H1 (cell line): ENCODE measurements at regions not wholly inside any gene's neighbourhood (a gene's known extent, or its start where the extent isn't known, plus 50 kb on each side); places are given as distances from the start of the nearest gene placed in this dataset.

Source experiments
- CTCF ChIA-PET: fragments of 300-600 bp; sonication (Branson Sonifier 250); formaldehyde crosslinking; loops from one replicate; lab custom pipeline; 2021; ENCODE audit not compliant: partially characterized antibody; lab: Charles Lee
- POLR2A ChIA-PET: fragments of 300-600 bp; sonication (Branson Sonifier 250); formaldehyde crosslinking; loops from one replicate; lab custom pipeline; 2021; ENCODE audit warnings: inconsistent platforms; ENCODE audit not compliant: partially characterized antibody; lab: Charles Lee
- DNase-seq, 2 experiments: peaks; one replicate each; pipeline versions ENCODE4 v3.0.0 to v3.0.0-alpha.2; 2010 to 2022; ENCODE audit warnings: low spot score in 2 of 2, low read depth in 1 of 2, mixed read lengths in 1 of 2
- FAIRE-seq: peaks from 2 replicates; lab custom pipeline; 2011; peaks lifted over from hg19 to GRCh38; lab: Jason Lieb, UNC
- H2AFZ ChIP-seq: 2 replicates; pipeline ENCODE4 v1.8.1; 2012; ENCODE audit warnings: low read length, inconsistent platforms
- H2AK5ac ChIP-seq: 2 replicates; pipeline ENCODE4 v1.6.1; 2013; ENCODE audit warnings: low read depth, low read length
- H2BK120ac ChIP-seq: replicated peaks from 2 replicates; pipeline ENCODE3; 2013; ENCODE audit warnings: low read depth, low read length, inconsistent platforms
- H2BK12ac ChIP-seq: 2 replicates; pipeline ENCODE4 v1.6.1; 2013; ENCODE audit warnings: low read depth, low read length
- H2BK15ac ChIP-seq: 2 replicates; pipeline ENCODE4 v1.6.1; 2013; ENCODE audit warnings: low read length
- H2BK20ac ChIP-seq: 2 replicates; pipeline ENCODE4 v1.6.1; 2013; ENCODE audit warnings: low read length
- H2BK5ac ChIP-seq: 2 replicates; pipeline ENCODE4 v1.6.1; 2013; ENCODE audit warnings: low read depth, low read length
- H3K14ac ChIP-seq: 2 replicates; pipeline ENCODE4 v1.6.1; 2013; ENCODE audit warnings: inconsistent platforms; ENCODE audit not compliant: insufficient read length
- H3K18ac ChIP-seq: 2 replicates; pipeline ENCODE4 v1.6.1; 2013; ENCODE audit warnings: low read length; ENCODE audit errors: extremely low read depth
- H3K23ac ChIP-seq: 2 replicates; pipeline ENCODE4 v1.6.1; 2013; ENCODE audit warnings: inconsistent platforms; ENCODE audit not compliant: insufficient read length
- H3K23me2 ChIP-seq: 2 replicates; pipeline ENCODE4 v1.6.1; 2013; ENCODE audit warnings: low read depth, low read length
- H3K27ac ChIP-seq: 2 replicates; pipeline ENCODE4 v1.6.1; 2011; ENCODE audit warnings: low read depth, low read length, inconsistent platforms
- H3K27me3 ChIP-seq, 4 experiments: replicated peaks in 1 of 4; 1 replicate in 1 of 4; 2 replicates in 3 of 4; pipeline versions ENCODE4 v1.6.1 to v1.8.1; 2011 to 2013; ENCODE audit warnings: low read length in 3 of 4, mild to moderate bottlenecking in 3 of 4, inconsistent platforms in 2 of 4, mixed read lengths in 2 of 4, moderate library complexity in 1 of 4; ENCODE audit not compliant: control insufficient read depth in 3 of 4, insufficient read depth in 3 of 4; ENCODE audit errors: extremely low read depth in 1 of 4
- H3K36me3 ChIP-seq, 4 experiments: 2 replicates each; pipeline versions ENCODE4 v1.6.1 to v1.8.1; 2011 to 2013; ENCODE audit warnings: mild to moderate bottlenecking in 4 of 4, low read length in 3 of 4, moderate library complexity in 2 of 4, control low read depth in 1 of 4, inconsistent platforms in 1 of 4; ENCODE audit not compliant: insufficient read depth in 4 of 4, control insufficient read depth in 2 of 4
- H3K4ac ChIP-seq: replicated peaks from 2 replicates; pipeline ENCODE3; 2013; ENCODE audit warnings: low read length, low read depth, mixed read lengths, inconsistent platforms; ENCODE audit not compliant: insufficient read length
- H3K4me1 ChIP-seq, 4 experiments: replicated peaks in 1 of 4; 1 replicate in 1 of 4; 2 replicates in 3 of 4; pipeline versions ENCODE4 v1.6.1 to v1.8.1; 2011 to 2013; ENCODE audit warnings: low read length in 3 of 4, inconsistent platforms in 2 of 4, mixed read lengths in 1 of 4; ENCODE audit not compliant: insufficient read depth in 4 of 4, control insufficient read depth in 3 of 4
- H3K4me2 ChIP-seq, 2 experiments: 2 replicates each; pipeline versions ENCODE4 v1.6.1 to v1.8.1; 2011 to 2013; ENCODE audit warnings: low read depth in 2 of 2, low read length in 2 of 2, control low read depth in 1 of 2, inconsistent platforms in 1 of 2, mild to moderate bottlenecking in 1 of 2; ENCODE audit not compliant: insufficient read depth in 1 of 2
- H3K4me3 ChIP-seq, 4 experiments: fragments of 200-600, 300-600 bp in 1 of 4; sonication (generic), shearing (Covaris generic), sonication (Bioruptor Twin) in 1 of 4; 2 replicates each; pipeline versions ENCODE4 v1.5.1 to v1.8.1; 2011 to 2016; ENCODE audit warnings: low read length in 4 of 4, low read depth in 3 of 4, control low read depth in 2 of 4, inconsistent platforms in 2 of 4, mild to moderate bottlenecking in 2 of 4, mixed read lengths in 1 of 4, moderate library complexity in 1 of 4; ENCODE audit not compliant: insufficient read depth in 2 of 4; ENCODE audit errors: extremely low read depth in 1 of 4
- H3K56ac ChIP-seq: replicated peaks from 2 replicates; pipeline ENCODE3; 2013; ENCODE audit warnings: low read depth, mild to moderate bottlenecking, mixed read lengths, low read length, inconsistent platforms; ENCODE audit not compliant: insufficient read length
- H3K79me1 ChIP-seq: 2 replicates; pipeline ENCODE4 v1.6.1; 2013; ENCODE audit warnings: low read depth, low read length, control low read depth
- H3K79me2 ChIP-seq, 2 experiments: 2 replicates each; pipeline versions ENCODE4 v1.6.1 to v1.8.1; 2012 to 2013; ENCODE audit warnings: low read length in 2 of 2, mild to moderate bottlenecking in 2 of 2, inconsistent platforms in 1 of 2; ENCODE audit not compliant: insufficient read depth in 2 of 2, control insufficient read depth in 1 of 2
- H3K9ac ChIP-seq, 4 experiments: replicated peaks in 1 of 4; 1 replicate in 1 of 4; 2 replicates in 3 of 4; pipeline versions ENCODE4 v1.6.1 to v1.8.1; 2011 to 2013; ENCODE audit warnings: low read depth in 3 of 4, low read length in 3 of 4, control low read depth in 2 of 4, mild to moderate bottlenecking in 2 of 4, moderate library complexity in 2 of 4, inconsistent platforms in 1 of 4; ENCODE audit errors: extremely low read depth in 1 of 4
- H3K9me3 ChIP-seq, 2 experiments: 2 replicates each; pipeline versions ENCODE4 v1.6.1 to v1.8.1; 2012 to 2013; ENCODE audit warnings: mild to moderate bottlenecking in 2 of 2, moderate library complexity in 2 of 2, control low read depth in 1 of 2, inconsistent platforms in 1 of 2, low read depth in 1 of 2, low read length in 1 of 2, mixed read lengths in 1 of 2; ENCODE audit not compliant: insufficient read depth in 2 of 2
- H4K20me1 ChIP-seq, 2 experiments: replicated peaks in 1 of 2; 2 replicates each; pipeline versions ENCODE3 to v1.8.1; 2011 to 2013; ENCODE audit warnings: inconsistent platforms in 2 of 2, low read length in 2 of 2, mild to moderate bottlenecking in 1 of 2; ENCODE audit not compliant: insufficient read depth in 2 of 2, control insufficient read depth in 1 of 2
- H4K5ac ChIP-seq: 2 replicates; pipeline ENCODE4 v1.6.1; 2013; ENCODE audit warnings: low read length, low read depth, mixed read lengths, inconsistent platforms; ENCODE audit not compliant: insufficient read length
- H4K8ac ChIP-seq: 2 replicates; pipeline ENCODE4 v1.8.0; 2013; ENCODE audit warnings: mild to moderate bottlenecking, moderate library complexity, low read length, inconsistent platforms; ENCODE audit not compliant: insufficient read depth; ENCODE audit errors: extremely low read depth
- H4K91ac ChIP-seq: replicated peaks from 2 replicates; pipeline ENCODE3; 2013; ENCODE audit warnings: low read length, mixed read lengths, inconsistent platforms; ENCODE audit not compliant: insufficient read length
- ASH2L ChIP-seq: fragments of 200-600, 300-600 bp; sonication (generic); IDR thresholded peaks from one replicate; pipeline ENCODE4 v1.7.1; 2017; ENCODE audit warnings: low read length
- BACH1 ChIP-seq: IDR thresholded peaks from 2 replicates; pipeline ENCODE4 v1.6.1; 2012; ENCODE audit warnings: low read length, improper control_type of control experiment
- CREB1 ChIP-seq: IDR thresholded peaks from 2 replicates; pipeline ENCODE4 v1.6.1; 2012; ENCODE audit warnings: inconsistent platforms
- HDAC6 ChIP-seq: IDR thresholded peaks from one replicate; pipeline ENCODE4 v1.7.1; 2012; ENCODE audit warnings: low read depth, mild to moderate bottlenecking, inconsistent platforms, low read length, moderate library complexity
- JUN ChIP-seq: IDR thresholded peaks from 2 replicates; pipeline ENCODE4 v1.6.1; 2011; ENCODE audit warnings: low read depth, mild to moderate bottlenecking, improper control_type of control experiment, low read length
- KDM1A ChIP-seq: fragments of 200-600, 300-600 bp; sonication (generic); IDR thresholded peaks from 2 replicates; pipeline ENCODE4 v1.7.1; 2016; ENCODE audit warnings: mild to moderate bottlenecking, low read length, borderline replicate concordance
- KDM4A ChIP-seq: IDR thresholded peaks from one replicate; pipeline ENCODE4 v1.7.1; 2012; ENCODE audit warnings: low read depth, mild to moderate bottlenecking, moderate library complexity, low read length, inconsistent platforms; ENCODE audit not compliant: severe bottlenecking
- MAFK ChIP-seq: IDR thresholded peaks from 2 replicates; pipeline ENCODE4 v1.6.1; 2012; ENCODE audit warnings: low read depth, mild to moderate bottlenecking, improper control_type of control experiment, low read length
- NANOG ChIP-seq: IDR thresholded peaks from 2 replicates; pipeline ENCODE4 v1.6.1; 2011; ENCODE audit warnings: low read length, low read depth, mild to moderate bottlenecking, inconsistent platforms; ENCODE audit not compliant: insufficient read depth, poor library complexity, severe bottlenecking
- POU5F1 ChIP-seq: IDR thresholded peaks from 2 replicates; pipeline ENCODE4 v1.6.1; 2011; ENCODE audit warnings: low read depth, mild to moderate bottlenecking, low read length, moderate library complexity
- RBBP5 ChIP-seq: IDR thresholded peaks from 2 replicates; pipeline ENCODE4 v1.7.1; 2012; ENCODE audit warnings: low read depth, mild to moderate bottlenecking, inconsistent platforms, low read length, moderate library complexity, borderline replicate concordance
- SAP30 ChIP-seq: fragments of 300-600 bp; sonication (generic); IDR thresholded peaks from 2 replicates; pipeline ENCODE4 v1.7.1; 2012; ENCODE audit warnings: low read length, moderate library complexity, mild to moderate bottlenecking, inconsistent platforms; ENCODE audit not compliant: insufficient read depth, insufficient replicate concordance
- SUZ12 ChIP-seq: fragments of 200-600 bp; sonication (generic); IDR thresholded peaks from 2 replicates; pipeline ENCODE4 v1.6.1; 2012; ENCODE audit warnings: mild to moderate bottlenecking, inconsistent platforms, low read length, moderate library complexity, mixed read lengths
- TEAD4 ChIP-seq: IDR thresholded peaks from 2 replicates; pipeline ENCODE4 v1.6.1; 2012; ENCODE audit warnings: low read depth, low read length, inconsistent platforms, mixed read lengths
- ZNF274 ChIP-seq: IDR thresholded peaks from 2 replicates; pipeline ENCODE4 v1.7.0; 2012; ENCODE audit warnings: low read length, borderline replicate concordance; ENCODE audit errors: extremely low read depth
- WGBS, 2 experiments: shearing (Covaris generic) in 1 of 2; methylation state at CpG; one replicate each; pipeline versions ENCODE4 v1.1.6 to v1.1.7; 2013 to 2015; ENCODE audit warnings: low lambda C conversion rate in 2 of 2, mixed read lengths in 2 of 2, inconsistent platforms in 1 of 2, low coverage in 1 of 2, missing lambda C conversion rate in 1 of 2; ENCODE audit not compliant: insufficient replicate concordance in 2 of 2, insufficient coverage in 1 of 2, insufficient read length in 1 of 2; ENCODE audit errors: extremely low coverage in 1 of 2, missing lambda C conversion rate in 1 of 2; 5-methylcytosine and 5-hydroxymethylcytosine counted together
- TF ChIP-seq, protein P1 (sequence below): IDR thresholded peaks from 2 replicates; pipeline ENCODE4 v1.6.1; 2012; ENCODE audit warnings: inconsistent platforms

DNA sequence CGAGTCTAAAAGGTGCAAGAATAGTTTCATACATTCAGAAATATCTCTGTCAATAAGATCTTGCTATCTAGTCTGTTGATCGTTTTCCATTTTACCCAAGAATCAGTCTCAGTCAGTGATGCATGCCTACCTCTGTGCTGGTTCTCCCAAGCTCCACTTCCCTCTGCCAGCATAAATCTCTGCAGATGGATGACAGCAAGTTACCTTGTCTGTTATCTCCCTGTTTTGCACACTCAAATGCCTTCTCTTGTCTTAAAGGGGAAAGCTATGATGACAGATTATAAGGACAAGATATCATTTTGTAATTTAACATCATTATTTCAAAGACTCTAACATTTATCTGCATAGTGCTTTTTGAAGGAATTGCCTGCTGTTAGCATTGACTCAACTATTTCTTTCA lies 802.1 kb upstream of the SEMA6A start:
- H2BK120ac ChIP-seq: no peak overlapping the region
- no peak for FAIRE-seq
- no peak overlapping the region for H3K14ac ChIP-seq
- no peak for DNase-seq
- no peak overlapping the region for H3K9ac ChIP-seq
- no peak overlapping the region for H3K56ac ChIP-seq
- H3K9me3 ChIP-seq: no peaks in the 10 kb centered on the region
- no peak overlapping the region for H2AFZ ChIP-seq
- H3K79me1 ChIP-seq: no peaks in the 10 kb centered on the region
- no peaks in the 10 kb centered on the region for H4K20me1 ChIP-seq
- ChIA-PET CTCF (no interaction called here), POLR2A (no interaction called here)
- H3K4ac ChIP-seq: no peak overlapping the region
- no peak overlapping the region for H3K4me3 ChIP-seq
- no peak overlapping the region for H2BK20ac ChIP-seq
- H2BK5ac ChIP-seq: no peak overlapping the region
- H4K8ac ChIP-seq: no peak overlapping the region
- no peak overlapping the region for H3K23ac ChIP-seq
- no peak overlapping the region for H4K5ac ChIP-seq
- H3K79me2 ChIP-seq: no peaks in the 10 kb centered on the region
- H2BK15ac ChIP-seq: no peak overlapping the region
- no peak overlapping the region for H3K18ac ChIP-seq
- H3K36me3 ChIP-seq: no peaks in the 10 kb centered on the region
- no peak overlapping the region for H2BK12ac ChIP-seq
- no peaks in the 10 kb centered on the region for H3K23me2 ChIP-seq
- H3K27ac ChIP-seq: no peak overlapping the region
- 39% methylated on average over 2 of the region's 2 CpGs; no CpG with 5 or more reads in 1 of the 2 experiments for WGBS, 2 experiments
- no peaks in the 10 kb centered on the region for H3K4me1 ChIP-seq
- no peak overlapping the region for H4K91ac ChIP-seq
- no peak overlapping the region for H3K4me2 ChIP-seq
- H3K27me3 ChIP-seq: no peaks in the 10 kb centered on the region
- no peak overlapping the region for H2AK5ac ChIP-seq
- TF ChIP-seq BACH1 (no peak), NANOG (no peak), CREB1 (no peak), MAFK (no peak), ZNF274 (no peak), ASH2L (no peak), KDM1A (no peak), TEAD4 (no peak), POU5F1 (no peak), SAP30 (no peak), SUZ12 (no peak), KDM4A (no peak), JUN (no peak), RBBP5 (no peak), HDAC6 (no peak)
- TF ChIP-seq, protein P1, sequence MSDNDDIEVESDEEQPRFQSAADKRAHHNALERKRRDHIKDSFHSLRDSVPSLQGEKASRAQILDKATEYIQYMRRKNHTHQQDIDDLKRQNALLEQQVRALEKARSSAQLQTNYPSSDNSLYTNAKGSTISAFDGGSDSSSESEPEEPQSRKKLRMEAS: no peak
